ENCODE measurements at regions not wholly inside any gene's neighbourhood (a gene's known extent, or its start where the extent isn't known, plus 50 kb on each side); places are given as distances from the start of the nearest gene placed in this dataset.
"Not testable (repeated sequence)": the region's sequence is repeated elsewhere in the genome, so short reads cannot be mapped to it uniquely, and the experiment has no call there.

- Histone ChIP-seq H3K36me3 (ENCODE audit: insufficient read depth, low read length) (peaks cover 14% of the 10 kb centered on the region; the same call in 1 of the 2 replicates), H3K27me3 (ENCODE audit: insufficient read depth, low read length, poor library complexity, severe bottlenecking) (no peaks in the 10 kb centered on the region), H3K4me2 (ENCODE audit: low read depth, low read length, poor library complexity, severe bottlenecking) (no peak overlapping the region), H2AFZ (ENCODE audit: low read length) (no peak overlapping the region), H3K4me3 (ENCODE audit: low read length, poor library complexity, severe bottlenecking) (no peak overlapping the region), H3F3A (ENCODE audit: low read depth) (no peaks in the 10 kb centered on the region), H4K20me1 (ENCODE audit: insufficient read depth, low read length, poor library complexity, severe bottlenecking) (peaks cover 20% of the 10 kb centered on the region), H3K79me2 (ENCODE audit: insufficient read depth, low read length) (peaks cover 38% of the 10 kb centered on the region), H3K4me1 (ENCODE audit: insufficient read depth, low read length, poor library complexity, severe bottlenecking) (no peaks in the 10 kb centered on the region), H3K9me3 (ENCODE audit: insufficient read depth, low read depth, low read length) (no peaks in the 10 kb centered on the region), H3K9ac (ENCODE audit: low read depth, low read length, poor library complexity, severe bottlenecking) (no peak overlapping the region), H3K9me2 (replicated peaks; ENCODE audit: low read depth, low read length) (no peaks in the 10 kb centered on the region)
- TF ChIP-seq CTCF (conservative IDR thresholded peaks at IDR 0.05; ENCODE audit: low read length): no peak
- TF ChIP-seq EZH2phosphoT487 (IDR thresholded peaks at IDR 0.05; ENCODE audit: borderline replicate concordance): no peak
Observed at GRCh38 chr6:150756173-150756572, 109.3 kb upstream of the MTHFD1L start.

- H3K9me3 ChIP-seq (ENCODE audit: insufficient read depth, low read depth, low read length); H3K4me3 ChIP-seq (ENCODE audit: low read length, poor library complexity, severe bottlenecking); H3K9ac ChIP-seq (ENCODE audit: low read depth, low read length, poor library complexity, severe bottlenecking); H2AFZ ChIP-seq (ENCODE audit: low read length); H3K4me1 ChIP-seq (ENCODE audit: insufficient read depth, low read length, poor library complexity, severe bottlenecking); H3K4me2 ChIP-seq (ENCODE audit: low read depth, low read length, poor library complexity, severe bottlenecking); H3K27me3 ChIP-seq (ENCODE audit: insufficient read depth, low read length, poor library complexity, severe bottlenecking); H3K9me2 ChIP-seq (replicated peaks; ENCODE audit: low read depth, low read length); H3F3A ChIP-seq (ENCODE audit: low read depth): not testable (repeated sequence)
- Histone ChIP-seq H3K79me2 (ENCODE audit: insufficient read depth, low read length) (peaks cover 32% of the 10 kb centered on the region), H4K20me1 (ENCODE audit: insufficient read depth, low read length, poor library complexity, severe bottlenecking) (peaks cover 20% of the 10 kb centered on the region), H3K36me3 (ENCODE audit: insufficient read depth, low read length) (peaks cover 12% of the 10 kb centered on the region; the same call in 1 of the 2 replicates)
Observed at GRCh38 chr6:150757807-150758206, 107.7 kb upstream of the MTHFD1L start.

GRCh38 chr6:150759483-150759882, 106.0 kb upstream of the MTHFD1L start:
- H3K9me2 ChIP-seq (replicated peaks; ENCODE audit: low read depth, low read length): no peaks in the 10 kb centered on the region
- H3K4me1 ChIP-seq (ENCODE audit: insufficient read depth, low read length, poor library complexity, severe bottlenecking): no peaks in the 10 kb centered on the region
- no peak overlapping the region for H3K9ac ChIP-seq (ENCODE audit: low read depth, low read length, poor library complexity, severe bottlenecking)
- TF ChIP-seq EZH2phosphoT487 (IDR thresholded peaks at IDR 0.05; ENCODE audit: borderline replicate concordance): no peak
- TF ChIP-seq CTCF (conservative IDR thresholded peaks at IDR 0.05; ENCODE audit: low read length): no peak
- peaks cover 20% of the 10 kb centered on the region for H4K20me1 ChIP-seq (ENCODE audit: insufficient read depth, low read length, poor library complexity, severe bottlenecking)
- H3K27me3 ChIP-seq (ENCODE audit: insufficient read depth, low read length, poor library complexity, severe bottlenecking): no peaks in the 10 kb centered on the region
- H3K4me2 ChIP-seq (ENCODE audit: low read depth, low read length, poor library complexity, severe bottlenecking): no peak overlapping the region
- H3K79me2 ChIP-seq (ENCODE audit: insufficient read depth, low read length): peaks cover 29% of the 10 kb centered on the region
- H2AFZ ChIP-seq (ENCODE audit: low read length): no peak overlapping the region
- peaks cover 21% of the 10 kb centered on the region; the same call in 1 of the 2 replicates for H3K36me3 ChIP-seq (ENCODE audit: insufficient read depth, low read length)
- no peaks in the 10 kb centered on the region for H3F3A ChIP-seq (ENCODE audit: low read depth)
- no peak overlapping the region for H3K4me3 ChIP-seq (ENCODE audit: low read length, poor library complexity, severe bottlenecking)
- no peaks in the 10 kb centered on the region for H3K9me3 ChIP-seq (ENCODE audit: insufficient read depth, low read depth, low read length)

DNA sequence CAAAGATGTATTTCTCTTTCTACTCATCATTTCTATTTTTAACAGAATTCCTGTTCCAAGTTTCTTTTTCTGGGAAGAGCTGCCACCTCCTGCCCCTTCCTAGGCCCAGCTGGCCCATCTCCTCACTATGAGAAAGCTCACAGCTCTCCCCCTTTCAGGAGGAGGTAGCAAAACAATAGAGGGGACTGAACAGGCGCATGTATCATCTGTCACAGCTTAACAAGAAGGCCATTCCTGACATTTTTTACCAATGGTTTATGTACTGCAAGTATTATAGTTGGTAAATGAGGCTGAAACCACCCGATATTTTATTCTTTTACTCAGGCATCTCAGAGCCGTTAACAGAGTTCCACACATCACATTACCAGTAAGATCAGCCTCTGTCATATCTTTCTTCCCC, 103.7 kb upstream of the MTHFD1L start:
- peaks cover 24% of the 10 kb centered on the region; the same call in 1 of the 2 replicates for H3K36me3 ChIP-seq (ENCODE audit: insufficient read depth, low read length)
- no peak for TF ChIP-seq EZH2phosphoT487 (IDR thresholded peaks at IDR 0.05; ENCODE audit: borderline replicate concordance)
- no peak for TF ChIP-seq CTCF (conservative IDR thresholded peaks at IDR 0.05; ENCODE audit: low read length)
- peaks cover 35% of the 10 kb centered on the region for H3K79me2 ChIP-seq (ENCODE audit: insufficient read depth, low read length)

More for the DNA sequence above, 103.7 kb upstream of the MTHFD1L start:
- Histone ChIP-seq H3K4me3 (ENCODE audit: low read length, poor library complexity, severe bottlenecking) (no peak overlapping the region), H3F3A (ENCODE audit: low read depth) (no peaks in the 10 kb centered on the region), H3K9ac (ENCODE audit: low read depth, low read length, poor library complexity, severe bottlenecking) (no peak overlapping the region), H3K9me2 (replicated peaks; ENCODE audit: low read depth, low read length) (no peaks in the 10 kb centered on the region), H3K27me3 (ENCODE audit: insufficient read depth, low read length, poor library complexity, severe bottlenecking) (no peaks in the 10 kb centered on the region), H3K9me3 (ENCODE audit: insufficient read depth, low read depth, low read length) (no peaks in the 10 kb centered on the region), H3K4me1 (ENCODE audit: insufficient read depth, low read length, poor library complexity, severe bottlenecking) (no peaks in the 10 kb centered on the region), H4K20me1 (ENCODE audit: insufficient read depth, low read length, poor library complexity, severe bottlenecking) (peaks cover 27% of the 10 kb centered on the region), H2AFZ (ENCODE audit: low read length) (no peak overlapping the region), H3K4me2 (ENCODE audit: low read depth, low read length, poor library complexity, severe bottlenecking) (no peak overlapping the region)

Data from Loucy (cell line).